HG02642 (cell line): ENCODE measurements at regions not wholly inside any gene's neighbourhood (a gene's known extent, or its start where the extent isn't known, plus 50 kb on each side); places are given as distances from the start of the nearest gene placed in this dataset.

Experiments
- ATAC-seq: cut with Tn5 transposase; IDR thresholded peaks from one replicate; pipeline ENCODE4 v1.9.1; 2021; ENCODE audit warnings: mild to moderate bottlenecking; ENCODE audit not compliant: unreplicated experiment, poor library complexity

DNA sequence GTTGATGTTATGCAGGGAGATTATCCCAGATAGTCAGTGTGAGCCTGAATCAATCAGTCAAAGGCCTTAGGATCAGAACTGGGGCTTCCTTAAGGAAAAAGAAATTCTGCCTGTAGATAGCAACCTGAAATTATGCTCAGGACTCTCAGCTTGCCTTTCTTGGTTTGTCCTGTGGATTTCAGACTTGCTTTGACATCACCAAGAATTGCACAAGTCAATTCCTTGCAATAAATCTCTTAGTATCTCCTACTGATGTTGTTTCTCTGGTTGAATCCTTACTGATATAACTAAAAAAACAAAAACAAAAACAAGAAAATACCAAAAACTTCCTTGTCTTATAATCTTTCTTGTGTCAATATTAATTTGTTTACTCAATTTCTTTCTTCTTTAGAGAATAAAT is 258.9 kb upstream of the TCF21 start:
- no peak for ATAC-seq

DNA sequence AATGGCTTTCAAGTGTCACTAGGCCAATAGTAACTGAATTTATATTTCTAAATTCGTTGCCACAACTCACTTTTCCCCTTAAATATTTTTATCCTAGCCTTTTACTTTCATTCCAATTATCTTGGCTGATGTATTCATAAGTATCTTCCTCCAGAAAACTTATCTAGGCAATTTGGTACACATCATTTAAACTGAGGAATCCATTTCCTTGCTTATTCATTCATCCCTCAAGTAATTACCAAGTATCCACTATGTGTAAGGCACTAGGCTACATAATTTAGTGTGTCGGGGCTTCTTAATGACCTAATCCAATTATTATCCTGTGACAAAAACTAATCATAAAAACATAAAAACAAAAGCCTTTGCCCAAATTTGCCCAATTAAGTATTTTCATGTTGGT is 258.3 kb upstream of the TCF21 start:
- ATAC-seq, result no peak

DNA sequence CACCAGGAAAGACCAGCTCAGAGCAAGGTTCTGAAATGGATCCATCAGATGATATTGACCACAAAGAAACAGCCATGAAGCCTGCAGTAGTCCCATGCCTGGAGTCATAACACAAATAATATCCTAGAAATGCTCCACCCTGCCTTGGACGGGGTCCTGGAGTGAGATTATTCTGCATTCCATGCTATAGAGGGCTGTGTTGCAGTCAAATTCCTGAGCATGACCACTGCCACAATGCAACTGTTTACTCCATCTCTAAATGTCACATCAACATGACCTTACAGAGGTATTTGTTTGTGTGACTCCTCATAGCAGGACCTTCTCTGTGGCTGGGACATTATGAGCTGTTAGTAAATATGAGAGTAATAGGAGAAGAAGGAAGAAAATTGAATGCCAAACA is 257.5 kb upstream of the TCF21 start:
- ATAC-seq, result no peak

DNA sequence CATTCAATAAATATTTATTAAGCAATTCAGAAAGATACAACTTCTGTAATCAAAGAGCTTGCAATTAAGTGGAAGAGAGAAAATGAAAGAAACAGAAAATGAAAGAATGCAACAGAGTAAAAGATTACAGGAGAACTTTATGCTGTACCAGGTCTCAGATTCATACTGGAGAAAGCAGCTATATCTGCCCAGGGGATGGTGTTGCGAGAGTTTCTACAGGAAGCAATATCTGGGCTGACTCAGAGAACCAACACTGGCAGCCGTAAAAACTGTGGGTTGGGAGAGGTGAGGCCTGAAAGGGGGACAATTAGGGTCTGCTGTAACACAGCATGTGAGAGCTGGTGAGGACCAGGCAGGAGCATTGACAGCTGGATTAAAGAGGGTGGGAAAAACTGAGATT is 256.7 kb upstream of the TCF21 start:
- no peak for ATAC-seq

DNA sequence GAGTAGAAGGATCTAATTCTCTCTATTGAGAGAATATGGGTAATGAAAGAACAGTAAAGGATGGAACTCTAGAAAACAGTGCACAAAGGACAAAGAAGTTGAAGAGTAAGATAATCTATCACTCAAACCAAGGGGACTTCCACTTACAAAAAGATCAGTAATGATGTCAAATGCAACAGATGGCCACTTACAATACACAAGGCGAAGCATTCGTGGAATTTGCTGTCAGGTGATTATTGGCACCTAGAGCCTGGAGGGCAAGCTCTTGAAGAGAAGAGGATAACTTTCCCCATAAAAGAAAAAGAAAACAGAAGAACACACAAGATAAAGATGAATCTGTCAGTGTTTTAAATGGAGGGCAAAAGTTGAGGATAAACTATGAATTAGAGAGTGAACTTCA is 256.0 kb upstream of the TCF21 start:
- no peak for ATAC-seq

DNA sequence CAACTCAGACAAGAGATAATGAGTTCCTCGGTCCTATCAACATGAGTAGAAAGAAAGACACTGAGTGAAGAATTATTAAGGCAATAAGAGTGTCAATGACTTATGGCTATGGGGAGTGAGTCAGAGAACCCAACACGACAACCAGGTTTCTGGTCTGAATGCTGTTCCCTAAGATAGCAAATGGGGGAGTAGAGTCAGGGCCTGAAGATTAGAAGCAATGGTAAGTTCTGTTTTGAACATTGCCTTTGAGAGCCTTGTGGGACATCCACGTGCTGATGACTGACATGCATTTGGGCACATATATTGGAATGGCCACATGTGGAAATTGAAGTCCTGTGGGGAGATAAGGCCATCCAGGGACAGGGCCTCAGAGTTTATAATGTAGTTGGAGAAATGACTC is 254.4 kb upstream of the TCF21 start:
- ATAC-seq, result no peak

DNA sequence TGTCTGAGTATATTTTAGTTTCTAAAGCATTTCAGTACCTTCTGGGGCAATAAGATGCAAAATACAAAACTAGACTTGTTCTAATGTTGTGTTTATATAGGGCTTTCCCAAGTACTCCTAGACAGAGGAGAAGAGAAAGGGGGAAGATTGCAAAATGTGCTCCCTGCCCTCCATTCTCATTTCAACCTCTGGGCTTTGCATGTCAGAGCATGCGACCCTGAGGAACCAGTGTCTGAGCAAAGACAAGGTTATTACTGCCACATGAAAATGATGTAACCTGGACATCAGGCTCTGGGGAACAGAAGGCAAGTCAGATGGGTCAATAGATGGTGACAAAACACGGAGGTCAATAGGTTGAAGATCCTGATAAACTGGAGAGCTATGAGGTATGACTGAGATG is 253.5 kb upstream of the TCF21 start:
- ATAC-seq, result no peak

DNA sequence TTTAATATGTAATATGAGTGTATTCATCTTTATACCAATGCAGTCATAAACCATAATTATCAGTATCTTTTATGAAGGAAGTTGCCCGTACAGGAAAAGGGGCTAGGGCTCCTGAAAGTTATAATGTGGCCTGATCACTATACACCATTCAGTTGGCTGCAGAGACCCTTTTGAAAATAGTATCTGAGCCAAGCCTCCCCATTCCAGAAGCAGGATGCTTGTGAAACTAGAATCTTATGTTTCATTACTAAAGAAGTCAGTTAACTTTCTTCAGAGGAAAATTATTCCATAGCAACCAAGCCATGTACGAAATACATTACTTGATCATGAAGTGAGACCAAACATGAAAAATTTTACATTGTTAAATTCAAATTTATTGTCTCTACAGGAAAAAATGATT is 251.5 kb upstream of the TCF21 start:
- ATAC-seq, result no peak

DNA sequence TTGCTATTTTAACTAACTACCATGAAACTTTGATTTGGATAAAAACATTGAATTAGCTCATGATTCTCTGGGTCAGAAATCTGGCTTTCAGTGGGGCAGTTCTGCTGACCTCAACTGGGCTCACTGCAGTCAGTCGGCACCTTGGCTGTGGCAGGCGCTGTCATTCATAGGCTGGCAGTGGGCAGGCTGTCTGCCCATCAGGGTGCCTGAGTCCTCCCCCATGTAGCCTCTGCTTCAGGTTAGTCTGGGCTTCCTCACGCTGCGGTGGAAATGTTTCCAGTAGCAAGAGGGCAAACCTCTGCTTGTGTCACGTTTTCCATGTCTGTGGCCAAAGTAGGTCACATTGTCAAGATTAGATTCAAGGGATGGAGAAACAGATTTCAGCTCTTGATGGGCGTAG is 251.0 kb upstream of the TCF21 start:
- ATAC-seq, result no peak

DNA sequence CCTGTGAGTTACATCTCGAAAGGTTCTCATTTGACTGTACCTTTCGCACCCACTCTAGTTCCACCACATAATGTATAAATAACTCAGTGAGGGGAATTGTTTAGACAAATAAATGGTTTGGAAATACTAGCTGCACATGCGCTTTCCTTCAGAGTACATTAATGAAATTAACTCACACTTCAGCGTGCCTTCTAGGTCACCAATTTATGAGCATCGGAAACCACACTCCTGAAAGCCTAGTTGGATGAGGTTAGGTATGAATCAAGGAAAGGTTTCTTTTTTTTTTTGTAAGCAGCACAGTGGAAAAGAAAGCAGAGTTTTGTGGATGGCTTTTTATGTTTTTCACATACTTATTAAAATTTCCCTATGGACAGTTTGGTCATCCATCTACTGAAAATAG is 247.8 kb upstream of the TCF21 start:
- no peak for ATAC-seq

DNA sequence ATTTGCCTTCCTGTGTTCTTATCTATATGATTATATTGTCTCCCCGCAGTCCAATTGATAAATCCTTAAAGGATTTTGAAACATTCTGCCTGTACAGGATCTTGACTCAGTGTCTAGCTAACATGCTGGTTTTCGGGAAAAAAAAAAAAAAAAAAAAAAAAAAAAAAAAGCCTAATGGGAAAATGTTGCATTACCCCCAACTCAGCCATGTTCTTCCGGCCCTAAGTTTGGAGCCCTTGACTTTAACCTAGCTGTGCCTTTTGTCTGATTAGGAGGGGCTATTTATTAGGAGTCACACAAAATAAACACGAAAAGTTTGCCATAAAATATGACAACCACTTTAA is 244.4 kb upstream of the TCF21 start:
- ATAC-seq, result no peak

DNA sequence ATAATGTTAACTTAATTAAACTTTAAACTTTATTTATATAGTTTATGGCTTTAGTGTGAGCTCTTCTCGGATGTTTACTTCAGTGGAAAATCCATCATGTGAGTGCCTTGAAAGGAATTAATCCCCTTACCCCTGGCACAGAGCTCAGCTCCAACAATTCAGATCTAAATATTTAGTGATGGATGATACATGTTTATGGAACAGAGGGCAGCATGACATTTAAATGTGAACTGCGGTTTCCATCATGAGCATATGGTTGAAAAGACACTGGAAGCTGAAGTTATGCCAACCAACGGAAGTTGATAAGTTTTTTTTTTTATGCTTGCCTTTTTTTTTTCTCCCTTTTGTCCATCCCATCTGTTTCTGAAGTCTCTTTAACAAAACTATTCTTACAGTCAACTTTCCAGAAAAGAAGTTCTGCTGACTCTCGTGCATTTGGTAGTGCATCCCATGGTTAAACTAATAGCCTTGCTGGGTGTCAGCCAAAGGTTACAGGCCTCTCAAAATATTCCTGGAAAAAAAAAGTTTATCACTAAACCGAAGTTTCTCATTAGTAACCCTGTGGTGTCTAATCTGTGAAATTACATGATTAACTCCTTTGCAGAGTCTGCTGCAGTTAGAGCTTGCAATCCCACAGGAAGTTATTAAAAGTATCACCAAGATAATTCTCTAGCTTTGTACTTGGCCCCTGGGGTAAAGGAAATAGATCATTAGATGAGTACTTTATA is 243.9 kb upstream of the TCF21 start:
- no peak for ATAC-seq

DNA sequence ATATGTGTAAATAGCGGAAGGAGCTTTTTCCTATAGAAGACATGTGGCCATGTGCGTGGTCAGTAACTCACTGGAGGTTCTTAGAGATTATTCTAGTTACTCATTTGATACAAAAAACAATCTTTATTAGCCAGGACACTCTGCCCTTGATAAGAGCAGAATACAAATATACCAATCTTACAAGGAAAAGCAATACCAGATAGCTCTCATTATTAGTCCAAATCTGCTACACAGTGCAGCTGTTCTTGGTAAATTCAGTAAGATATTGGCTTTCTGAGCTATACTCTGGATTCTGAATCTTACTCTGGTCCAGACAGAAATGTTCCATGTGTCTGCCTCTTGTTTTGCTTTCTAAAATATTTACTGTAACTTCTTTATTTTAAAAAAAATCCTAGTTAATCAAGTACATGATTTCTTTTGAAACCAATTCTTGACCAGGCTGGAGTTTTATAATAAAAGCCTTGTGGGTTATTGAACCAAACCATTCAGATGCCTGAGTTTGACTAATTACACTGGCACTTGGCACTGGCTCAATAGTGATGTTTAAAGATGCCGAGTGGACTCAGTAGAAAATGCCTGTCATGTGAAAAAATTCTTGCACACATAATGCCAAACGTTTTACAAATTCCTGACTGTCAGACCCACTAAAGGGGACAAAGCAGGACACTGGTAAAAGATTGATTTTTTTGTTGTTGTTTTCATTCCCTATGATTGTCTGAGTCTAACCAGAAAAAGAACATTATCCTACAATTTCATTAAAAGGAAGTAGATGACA is 242.8 kb upstream of the TCF21 start:
- no peak for ATAC-seq

DNA sequence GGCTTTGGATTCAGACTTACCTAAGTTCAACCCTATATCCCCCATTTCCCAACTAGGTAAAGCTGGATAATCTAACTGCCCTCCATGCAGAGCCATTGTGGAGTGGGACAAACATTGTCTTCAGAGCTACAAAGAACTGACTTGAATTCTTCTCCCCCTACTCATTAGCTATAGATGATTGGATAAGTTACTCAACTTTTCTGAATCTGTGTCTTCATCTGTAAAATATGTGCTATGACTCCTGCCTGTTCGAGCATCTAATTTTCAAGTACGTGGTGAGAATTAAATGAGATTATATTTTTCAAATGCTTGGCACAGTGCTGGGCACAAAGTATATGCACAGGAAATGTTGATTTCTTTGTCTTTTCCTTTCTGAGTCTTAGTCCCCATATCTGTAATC is 240.3 kb upstream of the TCF21 start:
- ATAC-seq, result no peak

DNA sequence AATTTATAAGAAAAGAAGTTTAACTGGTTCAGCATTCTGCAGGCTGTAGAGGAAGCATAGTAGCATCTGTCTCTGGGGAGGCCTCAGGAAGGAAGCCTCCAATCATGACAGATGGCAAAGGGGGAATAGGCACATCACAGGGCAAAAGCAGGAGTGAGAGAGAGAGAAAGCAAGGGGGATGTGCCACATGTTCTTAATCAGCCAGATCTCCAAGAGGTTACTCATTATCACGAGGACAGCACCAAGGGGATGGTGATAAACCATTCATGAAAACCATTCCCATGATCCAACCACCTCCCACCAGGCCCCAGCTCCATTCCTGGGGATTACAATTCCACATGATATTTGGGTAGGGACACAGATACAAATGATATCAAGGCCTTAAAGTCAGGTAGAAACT is 217.5 kb upstream of the TCF21 start:
- ATAC-seq, result no peak

DNA sequence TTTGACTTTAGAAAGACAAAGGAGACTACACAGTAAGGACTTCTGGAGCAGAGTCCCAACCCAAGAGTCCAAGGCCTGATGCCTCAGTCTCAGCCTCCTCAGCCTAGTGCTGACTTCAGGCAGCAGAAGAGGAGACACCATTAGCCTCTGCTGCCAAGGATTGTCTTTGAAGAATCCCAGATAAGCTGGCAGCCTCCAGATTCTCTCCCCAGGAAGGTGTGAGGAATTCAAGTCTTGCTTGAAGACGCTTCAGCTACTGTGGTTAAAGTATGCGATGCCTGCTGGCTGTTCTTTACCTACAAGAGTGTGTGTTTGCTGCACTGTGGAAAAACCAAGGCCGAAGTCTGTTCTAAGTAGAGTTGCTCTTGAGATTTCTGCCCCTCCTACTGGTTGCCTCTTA is 215.9 kb upstream of the TCF21 start:
- ATAC-seq, result no peak

DNA sequence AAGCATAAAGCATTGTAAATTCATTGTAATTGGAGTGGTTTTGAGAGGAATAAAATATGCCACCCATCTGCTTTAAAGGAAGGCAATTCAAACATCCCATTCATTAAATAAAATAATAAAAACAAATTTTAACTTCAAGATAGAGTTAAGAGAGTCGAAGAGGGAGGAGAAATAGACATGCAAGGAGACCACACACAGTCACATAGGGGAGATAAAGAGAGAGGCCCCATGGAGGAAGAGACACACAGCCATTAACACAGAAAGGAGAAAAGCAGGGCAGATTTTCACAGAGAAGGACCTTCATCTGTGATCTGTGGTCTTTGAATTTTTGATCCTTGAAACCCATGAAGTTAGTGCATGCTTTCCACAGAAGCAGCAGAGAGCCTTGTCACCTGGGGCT is 214.3 kb upstream of the TCF21 start:
- ATAC-seq, result no peak

DNA sequence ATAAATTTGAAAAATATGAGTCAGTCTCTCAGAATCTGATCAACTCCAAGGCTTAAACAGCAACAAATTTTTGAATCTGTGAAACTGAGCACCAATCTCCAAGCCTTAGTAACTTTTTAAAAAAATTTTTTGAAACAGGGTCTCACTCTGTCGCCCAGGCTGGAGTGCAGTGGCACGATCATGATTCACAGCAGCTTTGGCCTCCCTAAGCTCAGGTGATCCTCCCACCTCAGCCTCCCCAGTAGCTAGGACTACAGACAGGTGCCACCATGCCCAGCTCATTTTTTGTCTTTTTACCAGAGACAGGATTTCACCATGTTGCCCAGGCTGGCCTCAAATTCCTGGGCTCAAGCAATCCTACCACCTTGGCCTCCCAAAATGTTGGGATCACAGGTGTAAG is 207.9 kb upstream of the TCF21 start:
- no peak for ATAC-seq

DNA sequence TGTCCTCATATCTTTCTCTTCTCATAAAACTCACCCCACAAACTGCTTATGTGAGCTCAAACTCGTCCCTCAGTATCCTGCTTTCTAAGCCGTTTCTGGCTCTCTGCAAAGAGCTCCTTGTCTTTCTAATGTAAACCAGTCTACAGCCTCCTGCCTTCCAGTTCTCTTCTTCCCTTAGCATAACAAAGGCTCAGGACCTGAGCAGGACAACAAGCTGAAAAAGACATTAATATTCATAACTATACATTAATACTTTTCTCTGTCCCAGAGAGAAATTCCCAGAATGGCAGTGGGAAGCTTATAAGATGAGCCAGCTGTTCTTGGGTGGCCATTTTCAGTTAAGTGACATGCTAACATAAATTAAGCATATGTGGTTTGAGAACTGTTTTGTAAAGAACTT is 207.0 kb upstream of the TCF21 start:
- no peak for ATAC-seq

DNA sequence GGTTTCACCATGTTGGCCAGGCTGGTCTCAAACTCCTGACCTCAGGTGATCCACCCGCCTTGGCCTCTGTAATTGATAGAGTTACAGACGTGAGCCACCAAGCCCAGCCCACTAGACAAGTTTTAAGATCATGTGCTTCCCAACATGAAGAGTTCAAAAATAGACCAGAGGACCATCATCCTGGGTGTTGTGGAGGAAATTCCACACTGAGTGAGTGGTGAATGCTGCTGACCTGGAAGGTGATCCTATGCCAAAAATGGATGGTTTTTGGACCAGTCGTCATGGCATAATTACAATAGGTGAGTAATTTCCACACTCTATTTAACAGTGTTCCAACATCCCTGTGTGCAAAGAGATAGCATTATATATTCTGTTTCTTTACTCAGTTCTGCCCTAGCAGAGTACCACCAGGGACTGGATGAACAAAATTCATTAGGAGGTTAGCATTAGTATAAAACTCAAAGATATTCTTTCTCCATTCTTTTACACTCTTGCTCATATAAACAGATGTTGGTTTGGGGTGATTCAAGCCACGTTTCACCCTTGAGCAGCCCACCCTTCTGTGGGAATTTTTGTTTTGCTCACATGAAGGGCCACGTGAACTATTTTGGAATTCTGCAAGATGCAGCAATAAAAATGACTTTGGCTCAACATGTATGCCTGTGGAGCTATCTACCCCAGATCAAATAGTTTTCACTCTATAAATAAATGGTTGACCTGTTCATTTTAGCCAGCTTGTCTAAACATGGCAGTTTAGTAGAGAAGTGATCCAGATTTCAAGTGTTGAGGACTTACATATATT is 206.2 kb upstream of the TCF21 start:
- no peak for ATAC-seq

DNA sequence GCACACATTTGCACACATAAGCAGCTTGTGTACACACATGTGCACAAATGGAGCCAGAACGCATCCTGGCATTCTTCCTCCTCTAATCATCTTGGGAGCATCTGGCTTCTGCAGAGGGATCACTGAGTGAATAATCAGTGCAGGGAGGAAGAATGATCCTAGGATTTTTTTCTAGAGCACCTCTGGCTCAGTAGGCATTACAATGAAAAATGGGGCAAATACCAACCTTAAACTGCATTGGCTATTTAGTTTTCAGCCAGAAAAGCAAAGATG is 205.7 kb upstream of the TCF21 start:
- ATAC-seq, result no peak

DNA sequence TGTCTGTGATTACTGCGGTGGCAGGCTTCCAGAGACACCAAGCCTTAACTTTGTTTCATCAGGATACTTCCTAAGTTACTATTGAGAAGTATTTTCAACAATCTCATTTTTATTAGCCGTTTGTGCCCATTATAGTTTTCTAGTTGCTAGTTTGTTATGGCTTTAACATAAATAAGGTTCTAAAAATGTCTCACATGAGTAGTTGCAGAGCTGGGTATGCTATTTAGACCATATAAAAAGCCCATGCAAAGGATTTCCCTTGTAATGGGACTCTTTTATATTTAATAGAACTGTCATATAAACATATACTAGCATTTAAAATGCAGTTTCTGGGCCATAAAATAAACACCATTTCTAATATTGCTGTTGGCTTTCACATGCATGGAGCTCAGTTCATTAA is 205.3 kb upstream of the TCF21 start:
- ATAC-seq, result no peak
